ENCODE measurements at regions not wholly inside any gene's neighbourhood (a gene's known extent, or its start where the extent isn't known, plus 50 kb on each side); places are given as distances from the start of the nearest gene placed in this dataset.

DNA sequence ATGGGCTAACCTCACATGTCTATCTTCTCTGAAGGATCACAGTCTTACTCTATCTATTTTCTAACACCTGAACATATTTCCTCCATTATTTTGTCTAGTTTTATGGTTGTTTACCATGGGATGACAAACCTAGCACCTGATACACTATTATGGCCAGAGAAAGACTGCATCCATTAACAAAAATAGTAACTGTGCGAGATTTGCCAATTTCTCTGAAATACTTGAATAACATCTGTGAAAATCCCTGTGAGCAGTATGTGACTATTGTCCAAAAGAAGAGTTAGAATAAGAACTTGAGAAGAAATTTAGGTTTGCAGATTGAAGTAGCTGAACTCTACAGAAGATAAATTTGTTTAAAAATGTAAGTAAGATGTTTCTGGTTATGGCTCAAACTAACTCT lies 142.0 kb upstream of the CDH11 start:
- TF ChIP-seq, protein P1, sequence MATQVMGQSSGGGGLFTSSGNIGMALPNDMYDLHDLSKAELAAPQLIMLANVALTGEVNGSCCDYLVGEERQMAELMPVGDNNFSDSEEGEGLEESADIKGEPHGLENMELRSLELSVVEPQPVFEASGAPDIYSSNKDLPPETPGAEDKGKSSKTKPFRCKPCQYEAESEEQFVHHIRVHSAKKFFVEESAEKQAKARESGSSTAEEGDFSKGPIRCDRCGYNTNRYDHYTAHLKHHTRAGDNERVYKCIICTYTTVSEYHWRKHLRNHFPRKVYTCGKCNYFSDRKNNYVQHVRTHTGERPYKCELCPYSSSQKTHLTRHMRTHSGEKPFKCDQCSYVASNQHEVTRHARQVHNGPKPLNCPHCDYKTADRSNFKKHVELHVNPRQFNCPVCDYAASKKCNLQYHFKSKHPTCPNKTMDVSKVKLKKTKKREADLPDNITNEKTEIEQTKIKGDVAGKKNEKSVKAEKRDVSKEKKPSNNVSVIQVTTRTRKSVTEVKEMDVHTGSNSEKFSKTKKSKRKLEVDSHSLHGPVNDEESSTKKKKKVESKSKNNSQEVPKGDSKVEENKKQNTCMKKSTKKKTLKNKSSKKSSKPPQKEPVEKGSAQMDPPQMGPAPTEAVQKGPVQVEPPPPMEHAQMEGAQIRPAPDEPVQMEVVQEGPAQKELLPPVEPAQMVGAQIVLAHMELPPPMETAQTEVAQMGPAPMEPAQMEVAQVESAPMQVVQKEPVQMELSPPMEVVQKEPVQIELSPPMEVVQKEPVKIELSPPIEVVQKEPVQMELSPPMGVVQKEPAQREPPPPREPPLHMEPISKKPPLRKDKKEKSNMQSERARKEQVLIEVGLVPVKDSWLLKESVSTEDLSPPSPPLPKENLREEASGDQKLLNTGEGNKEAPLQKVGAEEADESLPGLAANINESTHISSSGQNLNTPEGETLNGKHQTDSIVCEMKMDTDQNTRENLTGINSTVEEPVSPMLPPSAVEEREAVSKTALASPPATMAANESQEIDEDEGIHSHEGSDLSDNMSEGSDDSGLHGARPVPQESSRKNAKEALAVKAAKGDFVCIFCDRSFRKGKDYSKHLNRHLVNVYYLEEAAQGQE (IDR thresholded peaks at IDR 0.05; ENCODE audit: insufficient replicate concordance, low read depth) = no peak
- TF ChIP-seq, protein P2, sequence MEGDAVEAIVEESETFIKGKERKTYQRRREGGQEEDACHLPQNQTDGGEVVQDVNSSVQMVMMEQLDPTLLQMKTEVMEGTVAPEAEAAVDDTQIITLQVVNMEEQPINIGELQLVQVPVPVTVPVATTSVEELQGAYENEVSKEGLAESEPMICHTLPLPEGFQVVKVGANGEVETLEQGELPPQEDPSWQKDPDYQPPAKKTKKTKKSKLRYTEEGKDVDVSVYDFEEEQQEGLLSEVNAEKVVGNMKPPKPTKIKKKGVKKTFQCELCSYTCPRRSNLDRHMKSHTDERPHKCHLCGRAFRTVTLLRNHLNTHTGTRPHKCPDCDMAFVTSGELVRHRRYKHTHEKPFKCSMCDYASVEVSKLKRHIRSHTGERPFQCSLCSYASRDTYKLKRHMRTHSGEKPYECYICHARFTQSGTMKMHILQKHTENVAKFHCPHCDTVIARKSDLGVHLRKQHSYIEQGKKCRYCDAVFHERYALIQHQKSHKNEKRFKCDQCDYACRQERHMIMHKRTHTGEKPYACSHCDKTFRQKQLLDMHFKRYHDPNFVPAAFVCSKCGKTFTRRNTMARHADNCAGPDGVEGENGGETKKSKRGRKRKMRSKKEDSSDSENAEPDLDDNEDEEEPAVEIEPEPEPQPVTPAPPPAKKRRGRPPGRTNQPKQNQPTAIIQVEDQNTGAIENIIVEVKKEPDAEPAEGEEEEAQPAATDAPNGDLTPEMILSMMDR (IDR thresholded peaks at IDR 0.05; ENCODE audit: insufficient read depth, low read length) = no peak
- TF ChIP-seq POLR2AphosphoS5 (IDR thresholded peaks at IDR 0.05; ENCODE audit: low read depth) = no peak
- TF ChIP-seq SPI1 (IDR thresholded peaks at IDR 0.05; ENCODE audit: borderline replicate concordance, low read depth) = no peak
